Stomach (tissue), 8 donors: ENCODE measurements at regions not wholly inside any gene's neighbourhood (a gene's known extent, or its start where the extent isn't known, plus 50 kb on each side); places are given as distances from the start of the nearest gene placed in this dataset.

Source experiments
- DNase-seq, 2 donors: peaks; one replicate each; pipeline versions ENCODE4 v3.0.0 to v3.0.0-alpha.2; 2013 to 2019
- H3K27ac ChIP-seq, 5 donors: fragments of 200-600 bp in 4 of 5; sonication (generic) in 4 of 5; one replicate each; pipeline ENCODE4 v1.5.1; 2013 to 2019; ENCODE audit warnings: mild to moderate bottlenecking in 1 of 5, moderate library complexity in 1 of 5
- H3K27me3 ChIP-seq, 3 donors: fragments of 200-600 bp; sonication (generic); one replicate each; pipeline ENCODE4 v1.5.1; 2017 to 2019; ENCODE audit warnings: mixed run types in 1 of 3
- H3K36me3 ChIP-seq, 4 donors: fragments of 200-600 bp; sonication (generic); 1 replicate in 3 of 4; 2 replicates in 1 of 4; pipeline ENCODE4 v1.5.1; 2016 to 2019
- H3K4me1 ChIP-seq, 4 donors: fragments of 200-600 bp; sonication (generic); one replicate each; pipeline ENCODE4 v1.5.1; 2016 to 2019
- H3K4me3 ChIP-seq, 4 donors: fragments of 200-600 bp; sonication (generic) in 3 of 4; one replicate each; pipeline ENCODE4 v1.5.1; 2016 to 2019; ENCODE audit warnings: mild to moderate bottlenecking in 1 of 4
- H3K9me3 ChIP-seq, 4 donors: fragments of 200-600 bp; sonication (generic); one replicate each; pipeline ENCODE4 v1.5.1; 2016 to 2019
- EP300 ChIP-seq: sonication (generic); formaldehyde crosslinking; IDR thresholded peaks from one replicate; pipeline ENCODE4 v1.6.1; 2017; ENCODE audit warnings: antibody characterized with exemption
- POLR2A ChIP-seq, 4 donors: fragments of 450-650 bp; IDR thresholded peaks; one replicate each; pipeline ENCODE4 v1.6.1; 2016; ENCODE audit warnings: antibody characterized with exemption in 4 of 4, control low read depth in 2 of 4, mild to moderate bottlenecking in 1 of 4, moderate library complexity in 1 of 4
- POLR2AphosphoS5 ChIP-seq, 3 donors: sonication (generic); formaldehyde crosslinking; IDR thresholded peaks; one replicate each; pipeline ENCODE4 v1.6.1; 2016; ENCODE audit warnings: antibody characterized with exemption in 3 of 3
- WGBS, 5 donors: extraction: QIAGEN DNeasy Blood & Tissue Kit in 3 of 5; methylation state at CpG; one replicate each; pipeline versions ENCODE4 v1.1.5 to v1.1.7; 2013 to 2018; 5-methylcytosine and 5-hydroxymethylcytosine counted together
- intact Hi-C: fragments of 100-400 bp; cut with DNase I; formaldehyde crosslinking; loops from one replicate; pipeline ENCODE4 v1.15.1; 2023; ENCODE audit warnings: low total_unique reads
- TF ChIP-seq, protein P1 (sequence below), 7 experiments: fragments of 450-650 bp in 4 of 7; fragments of 200-600 bp in 3 of 7; sonication (generic) in 3 of 7; IDR thresholded peaks; one replicate each; pipeline ENCODE4 v1.5.1; 2016 to 2019; ENCODE audit warnings: antibody characterized with exemption in 7 of 7, control low read depth in 2 of 7, mild to moderate bottlenecking in 1 of 7
- donor health status: healthy with polysubstance abuse.
- donor health status: Bipolar disorder and iron deficiency.
- donor health status: healthy.

DNA sequence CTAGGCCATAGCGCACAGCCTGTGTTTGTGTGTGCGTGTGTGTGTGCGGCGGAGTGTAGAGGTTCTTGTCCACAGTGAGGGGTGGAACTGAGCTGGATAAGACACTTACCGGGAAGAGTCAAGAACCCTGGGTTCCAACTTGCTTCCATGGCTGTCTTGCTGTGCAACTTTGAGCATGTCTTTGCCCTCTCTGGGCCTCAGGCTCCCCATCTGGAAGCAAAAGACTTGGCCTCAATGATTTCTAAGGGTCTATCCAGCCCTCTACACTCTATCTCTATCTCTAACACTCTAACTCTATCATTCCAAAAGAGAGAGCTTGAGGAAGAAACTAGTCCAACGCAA, 121.3 kb upstream of the PJA1 start:
- Histone ChIP-seq H3K27ac (no peak overlapping the region), H3K27me3 (peaks cover 0 to 31% (median 5%) of the 10 kb centered on the region in 3 donors), H3K4me3 (no peak overlapping the region), H3K36me3 (no peaks in the 10 kb centered on the region), H3K9me3 (no peaks in the 10 kb centered on the region), H3K4me1 (peaks cover 0 to 20% (median 13%) of the 10 kb centered on the region in 4 donors)
- TF ChIP-seq POLR2AphosphoS5 (IDR thresholded peaks at IDR 0.05) (no peak), EP300 (no peak), POLR2A (IDR thresholded peaks at IDR 0.05) (no peak)
- TF ChIP-seq, protein P1, sequence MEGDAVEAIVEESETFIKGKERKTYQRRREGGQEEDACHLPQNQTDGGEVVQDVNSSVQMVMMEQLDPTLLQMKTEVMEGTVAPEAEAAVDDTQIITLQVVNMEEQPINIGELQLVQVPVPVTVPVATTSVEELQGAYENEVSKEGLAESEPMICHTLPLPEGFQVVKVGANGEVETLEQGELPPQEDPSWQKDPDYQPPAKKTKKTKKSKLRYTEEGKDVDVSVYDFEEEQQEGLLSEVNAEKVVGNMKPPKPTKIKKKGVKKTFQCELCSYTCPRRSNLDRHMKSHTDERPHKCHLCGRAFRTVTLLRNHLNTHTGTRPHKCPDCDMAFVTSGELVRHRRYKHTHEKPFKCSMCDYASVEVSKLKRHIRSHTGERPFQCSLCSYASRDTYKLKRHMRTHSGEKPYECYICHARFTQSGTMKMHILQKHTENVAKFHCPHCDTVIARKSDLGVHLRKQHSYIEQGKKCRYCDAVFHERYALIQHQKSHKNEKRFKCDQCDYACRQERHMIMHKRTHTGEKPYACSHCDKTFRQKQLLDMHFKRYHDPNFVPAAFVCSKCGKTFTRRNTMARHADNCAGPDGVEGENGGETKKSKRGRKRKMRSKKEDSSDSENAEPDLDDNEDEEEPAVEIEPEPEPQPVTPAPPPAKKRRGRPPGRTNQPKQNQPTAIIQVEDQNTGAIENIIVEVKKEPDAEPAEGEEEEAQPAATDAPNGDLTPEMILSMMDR (IDR thresholded peaks at IDR 0.05) = no peak
- WGBS, 5 donors = 79 to 92% (median 85%) methylated on average over 3 to 6 of the region's 6 CpGs
- intact Hi-C loops = loop anchor here (5.0 kb wide), 1 partner anchor 464 kb away; no protein-coding TSS in a partner anchor
- DNase-seq = no peak

- TF ChIP-seq POLR2AphosphoS5 (IDR thresholded peaks at IDR 0.05) = no peak
- TF ChIP-seq EP300 = no peak
- TF ChIP-seq, protein P1 (IDR thresholded peaks at IDR 0.05) = peak in 5 of 7 experiments; percentile 38 to 84 (median 80)
- H3K27ac ChIP-seq = peak overlapping the region in 3 of 5 donors; percentile 38 to 74 (median 48)
- no peaks in the 10 kb centered on the region for H3K9me3 ChIP-seq
- DNase-seq = peak; percentile 67 to 87
- 0 to 18% (median 7%) methylated on average over 8 to 31 of the region's 31 CpGs for WGBS, 5 donors
- intact Hi-C loops = loop anchor here (5.0 kb wide), 1 partner anchor 464 kb away; no protein-coding TSS in a partner anchor
- peak overlapping the region; percentile 43 to 45 (median 44) for H3K4me3 ChIP-seq
- H3K4me1 ChIP-seq = peaks cover 0 to 21% (median 18%) of the 10 kb centered on the region in 4 donors
- H3K36me3 ChIP-seq = no peaks in the 10 kb centered on the region
- H3K27me3 ChIP-seq = peaks cover 0 to 31% (median 3%) of the 10 kb centered on the region in 3 donors
These were observed 120.8 kb upstream of the PJA1 start for GRCh38 chrX:69285881-69286564.

DNA sequence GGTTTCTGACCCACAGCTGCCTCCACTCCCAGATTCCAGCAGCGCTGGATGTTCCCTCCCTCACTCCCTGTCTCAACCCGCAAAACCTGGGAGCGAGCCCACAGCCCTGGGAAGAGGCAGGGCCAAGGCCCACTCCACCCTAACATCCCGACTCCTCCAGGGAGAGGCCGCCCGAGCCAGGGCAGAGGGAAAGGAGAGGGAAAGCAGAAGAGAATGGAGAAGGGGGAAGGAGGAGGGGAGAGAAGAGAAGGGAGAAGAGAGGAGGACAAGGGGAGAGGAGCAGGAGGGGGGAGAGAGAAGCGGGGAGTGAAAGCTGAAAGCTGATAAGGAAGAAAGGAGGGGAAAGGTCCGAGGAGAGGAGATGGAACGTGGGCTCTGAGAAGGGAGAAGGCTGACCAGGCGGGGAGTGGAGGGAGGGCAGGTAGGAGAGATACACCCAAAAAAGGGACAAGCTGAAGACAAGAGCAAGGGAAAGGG, 120.2 kb upstream of the PJA1 start:
- TF ChIP-seq, protein P1 (IDR thresholded peaks at IDR 0.05) = no peak
- TF ChIP-seq POLR2A (IDR thresholded peaks at IDR 0.05) (no peak), EP300 (no peak), POLR2AphosphoS5 (IDR thresholded peaks at IDR 0.05) (no peak)
- intact Hi-C loops = loop anchor here (5.0 kb wide), 1 partner anchor 463 kb away; no protein-coding TSS in a partner anchor
- peak overlapping the region; percentile 43 to 45 (median 44) for H3K4me3 ChIP-seq
- H3K4me1 ChIP-seq = peaks cover 3 to 27% (median 22%) of the 10 kb centered on the region in 4 donors
- 32 to 44% (median 42%) methylated on average over 7 to 10 of the region's 10 CpGs for WGBS, 5 donors
- H3K36me3 ChIP-seq = no peaks in the 10 kb centered on the region
- H3K9me3 ChIP-seq = no peaks in the 10 kb centered on the region
- peak in 1 of 2 donors; percentile 82 for DNase-seq
- peaks cover 0 to 31% (median 0%) of the 10 kb centered on the region in 3 donors for H3K27me3 ChIP-seq
- peak overlapping the region in 3 of 5 donors; percentile 38 to 74 (median 48) for H3K27ac ChIP-seq

DNA sequence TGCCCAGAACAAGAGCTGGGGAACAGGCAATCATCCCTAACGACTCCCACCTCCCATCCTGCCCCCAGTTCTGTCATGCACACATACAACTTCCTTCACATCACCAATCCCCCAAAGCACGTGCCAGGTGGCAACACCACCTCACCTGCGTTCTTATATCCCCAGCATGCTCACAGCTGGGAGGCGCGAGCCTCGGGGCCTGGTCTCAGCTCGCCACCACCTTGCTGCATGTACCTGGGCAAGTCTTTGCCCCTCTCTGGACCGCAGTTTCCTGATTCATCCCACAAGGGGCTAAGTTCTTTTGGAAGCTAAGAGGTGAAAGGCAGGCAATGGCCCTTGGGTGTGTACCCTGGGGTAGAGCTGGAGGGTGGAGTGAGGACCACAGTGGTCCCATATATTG, 119.2 kb upstream of the PJA1 start:
- peaks cover 0 to 31% (median 0%) of the 10 kb centered on the region in 3 donors for H3K27me3 ChIP-seq
- no peak for DNase-seq
- intact Hi-C loops = no loop called here

More for the DNA sequence above, 119.2 kb upstream of the PJA1 start:
- H3K9me3 ChIP-seq = no peaks in the 10 kb centered on the region
- no peak for TF ChIP-seq POLR2AphosphoS5 (IDR thresholded peaks at IDR 0.05)
- TF ChIP-seq POLR2A (IDR thresholded peaks at IDR 0.05) = no peak
- TF ChIP-seq, protein P1 (IDR thresholded peaks at IDR 0.05) = no peak
- TF ChIP-seq EP300 = no peak
- 82 to 93% (median 93%) methylated on average over 3 to 8 of the region's 8 CpGs for WGBS, 5 donors
- H3K27ac ChIP-seq = no peak overlapping the region
- peaks cover 3 to 37% (median 27%) of the 10 kb centered on the region in 4 donors for H3K4me1 ChIP-seq
- no peaks in the 10 kb centered on the region for H3K36me3 ChIP-seq
- no peak overlapping the region for H3K4me3 ChIP-seq
